IMR-90 (cell line): ENCODE measurements at regions not wholly inside any gene's neighbourhood (a gene's known extent, or its start where the extent isn't known, plus 50 kb on each side); places are given as distances from the start of the nearest gene placed in this dataset.

Experiments used
- ATAC-seq: fragments of 200-7000 bp; cut with Tn5 transposase; 2 replicates; pipeline ENCODE4 v1.9.1; 2020; ENCODE audit warnings: low read depth, mild to moderate bottlenecking, moderate library complexity
- BruUV-seq: library from RNA; stranded (reverse); fragments of 400-500 nt; replicated peaks from 2 replicates; lab custom pipeline; 2021; lab: Mats Ljungman, UMichigan
- CTCF ChIA-PET: fragments of 300-600 bp; formaldehyde crosslinking; extraction: SDS; loops from one replicate; lab custom pipeline; 2021; ENCODE audit warnings: antibody characterized with exemption; lab: Yijun Ruan, JAX
- POLR2A ChIA-PET: fragments of 300-600 bp; sonication (Branson Sonifier 250); formaldehyde crosslinking; loops from one replicate; lab custom pipeline; 2022; ENCODE audit warnings: antibody characterized with exemption; ENCODE audit not compliant: unreplicated experiment; lab: Charles Lee
- DNase-seq: peaks from one replicate; pipeline ENCODE4 v3.0.0; 2013
- H2AFZ ChIP-seq: replicated peaks from 2 replicates; pipeline ENCODE3; 2013; ENCODE audit warnings: low read length, mild to moderate bottlenecking; ENCODE audit not compliant: poor library complexity
- H2AK5ac ChIP-seq: 2 replicates; pipeline ENCODE4 v1.6.1; 2013; ENCODE audit warnings: low read depth, low read length, inconsistent platforms
- H2AK9ac ChIP-seq: replicated peaks from 2 replicates; pipeline ENCODE3; 2013; ENCODE audit warnings: mild to moderate bottlenecking, low read depth, low read length, moderate library complexity; ENCODE audit not compliant: poor library complexity
- H2BK120ac ChIP-seq: 2 replicates; pipeline ENCODE4 v1.6.1; 2013; ENCODE audit warnings: low read depth, low read length, inconsistent platforms
- H2BK15ac ChIP-seq: 3 replicates; pipeline ENCODE4 v1.6.1; 2013; ENCODE audit warnings: low read depth, low read length, inconsistent platforms
- H2BK20ac ChIP-seq: 2 replicates; pipeline ENCODE4 v1.6.1; 2013; ENCODE audit warnings: low read depth, mild to moderate bottlenecking, inconsistent platforms, low read length, moderate library complexity
- H2BK5ac ChIP-seq: 2 replicates; pipeline ENCODE4 v1.6.1; 2013; ENCODE audit warnings: mild to moderate bottlenecking, low read depth, low read length, inconsistent platforms; ENCODE audit not compliant: poor library complexity, severe bottlenecking
- H3K14ac ChIP-seq: replicated peaks from 2 replicates; pipeline ENCODE4 v1.6.1; 2013; ENCODE audit warnings: low read depth, low read length, inconsistent platforms
- H3K18ac ChIP-seq: 2 replicates; pipeline ENCODE4 v1.6.1; 2013; ENCODE audit warnings: low read depth, low read length, control low read depth
- H3K23ac ChIP-seq: 2 replicates; pipeline ENCODE4 v1.6.1; 2013; ENCODE audit warnings: low read depth, low read length, inconsistent platforms
- H3K27ac ChIP-seq: 2 replicates; pipeline ENCODE4 v1.5.1; 2013; ENCODE audit warnings: mild to moderate bottlenecking, control low read depth, low read length; ENCODE audit not compliant: insufficient read depth
- H3K27me3 ChIP-seq: 2 replicates; pipeline ENCODE4 v1.6.1; 2013; ENCODE audit warnings: low read length; ENCODE audit not compliant: control insufficient read depth, insufficient read depth
- H3K36me3 ChIP-seq: 2 replicates; pipeline ENCODE4 v1.6.1; 2013; ENCODE audit warnings: low read length, mixed read lengths; ENCODE audit not compliant: control insufficient read depth, insufficient read depth
- H3K4ac ChIP-seq: 2 replicates; pipeline ENCODE4 v1.6.1; 2013; ENCODE audit warnings: low read depth, low read length, inconsistent platforms
- H3K4me1 ChIP-seq: 2 replicates; pipeline ENCODE4 v1.6.1; 2013; ENCODE audit warnings: low read length, mixed read lengths; ENCODE audit not compliant: control insufficient read depth, insufficient read depth
- H3K4me2 ChIP-seq: 2 replicates; pipeline ENCODE4 v1.6.1; 2013; ENCODE audit warnings: low read depth, mild to moderate bottlenecking, control low read depth, low read length, moderate library complexity
- H3K4me3 ChIP-seq: 2 replicates; pipeline ENCODE4 v1.5.1; 2013; ENCODE audit warnings: low read depth, mild to moderate bottlenecking, control low read depth, low read length, moderate library complexity; ENCODE audit not compliant: insufficient read depth
- H3K56ac ChIP-seq: 2 replicates; pipeline ENCODE4 v1.6.1; 2013; ENCODE audit warnings: low read length, inconsistent platforms; ENCODE audit not compliant: insufficient read depth; ENCODE audit errors: extremely low read depth
- H3K79me1 ChIP-seq, 2 experiments: 2 replicates each; pipeline ENCODE4 v1.6.1; 2013; ENCODE audit warnings: low read length in 2 of 2, inconsistent platforms in 1 of 2, low read depth in 1 of 2
- H3K9ac ChIP-seq: 2 replicates; pipeline ENCODE4 v1.6.1; 2013; ENCODE audit warnings: low read depth, low read length, control low read depth
- H3K9me1 ChIP-seq: 2 replicates; pipeline ENCODE4 v1.6.1; 2013; ENCODE audit warnings: low read length, inconsistent platforms; ENCODE audit not compliant: insufficient read depth
- H3K9me3 ChIP-seq: 2 replicates; pipeline ENCODE4 v1.6.1; 2013; ENCODE audit warnings: low read length; ENCODE audit not compliant: control insufficient read depth, insufficient read depth
- H4K20me1 ChIP-seq: 2 replicates; pipeline ENCODE4 v1.6.1; 2013; ENCODE audit warnings: low read length, inconsistent platforms; ENCODE audit not compliant: insufficient read depth
- H4K5ac ChIP-seq: 2 replicates; pipeline ENCODE4 v1.6.1; 2013; ENCODE audit warnings: mild to moderate bottlenecking, low read depth, low read length, control low read depth
- H4K8ac ChIP-seq, 2 experiments: 2 replicates each; pipeline ENCODE4 v1.6.1; 2013; ENCODE audit warnings: low read depth in 2 of 2, low read length in 2 of 2, control low read depth in 1 of 2, inconsistent platforms in 1 of 2
- H4K91ac ChIP-seq: 2 replicates; pipeline ENCODE4 v1.6.1; 2013; ENCODE audit warnings: low read depth, low read length, inconsistent platforms; ENCODE audit not compliant: insufficient read depth
- BHLHE40 ChIP-seq: fragments of 150-350 bp; IDR thresholded peaks from 2 replicates; pipeline ENCODE4 v1.6.1; 2016; ENCODE audit warnings: mild to moderate bottlenecking, low read depth, low read length
- CEBPB ChIP-seq: IDR thresholded peaks from 2 replicates; pipeline ENCODE4 v1.6.1; 2012; ENCODE audit warnings: low read depth, low read length, improper control_type of control experiment
- CHD1 ChIP-seq: IDR thresholded peaks from 2 replicates; pipeline ENCODE4 v1.6.1; 2012; ENCODE audit warnings: low read depth, low read length, improper control_type of control experiment
- FOS ChIP-seq: fragments of 150-350 bp; IDR thresholded peaks from 2 replicates; pipeline ENCODE4 v1.6.1; 2016; ENCODE audit warnings: low read depth, low read length
- MAFK ChIP-seq: IDR thresholded peaks from 2 replicates; pipeline ENCODE4 v1.6.1; 2012; ENCODE audit warnings: low read depth, low read length, improper control_type of control experiment
- MXI1 ChIP-seq: IDR thresholded peaks from 2 replicates; pipeline ENCODE4 v1.6.1; 2012; ENCODE audit warnings: low read depth, mild to moderate bottlenecking, low read length, moderate library complexity, borderline replicate concordance
- NFE2L2 ChIP-seq: fragments of 150-350 bp; IDR thresholded peaks from 2 replicates; pipeline ENCODE4 v1.6.1; 2016; ENCODE audit warnings: low read depth, mild to moderate bottlenecking, low read length
- POLR2A ChIP-seq: IDR thresholded peaks from 2 replicates; pipeline ENCODE4 v1.6.1; 2012; ENCODE audit warnings: mild to moderate bottlenecking, low read depth, low read length
- RAD21 ChIP-seq: IDR thresholded peaks from 2 replicates; pipeline ENCODE4 v1.6.1; 2012; ENCODE audit warnings: low read length, improper control_type of control experiment
- RCOR1 ChIP-seq: IDR thresholded peaks from 2 replicates; pipeline ENCODE4 v1.6.1; 2012; ENCODE audit warnings: mild to moderate bottlenecking, low read length, improper control_type of control experiment; ENCODE audit not compliant: insufficient replicate concordance
- RFX5 ChIP-seq: IDR thresholded peaks from 2 replicates; pipeline ENCODE4 v1.8.0; 2012; ENCODE audit warnings: low read depth, mild to moderate bottlenecking, low read length, moderate library complexity
- WGBS, 2 experiments: methylation state at CpG; one replicate each; pipeline versions ENCODE4 v1.1.5 to v1.1.7; 2013; ENCODE audit warnings: missing lambda C conversion rate in 2 of 2; ENCODE audit not compliant: insufficient read length in 1 of 2; ENCODE audit errors: extremely low coverage in 2 of 2; 5-methylcytosine and 5-hydroxymethylcytosine counted together
- dilution Hi-C: fragments of 300-500 bp; cut with HindIII; formaldehyde crosslinking; loops from one replicate; pipeline ENCODE4 v1.14.3; 2018; ENCODE audit warnings: low sequenced_read_pairs; ENCODE audit not compliant: unreplicated experiment
- in situ Hi-C: fragments of 300-500 bp; cut with MboI; formaldehyde crosslinking; loops from 3 replicates; pipeline ENCODE4 v1.14.3; 2019; ENCODE audit warnings: low sequenced_read_pairs, inconsistent platforms, mixed read lengths
- intact Hi-C: fragments of 100-400 bp; cut with micrococcal nuclease; formaldehyde crosslinking; loops from 2 replicates; pipeline ENCODE4 v1.10.0; 2022
- TF ChIP-seq, protein P1 (sequence below): fragments of 150-350 bp; IDR thresholded peaks from 2 replicates; pipeline ENCODE4 v1.6.1; 2017; ENCODE audit warnings: mild to moderate bottlenecking, antibody characterized with exemption, low read length, low read depth
- TF ChIP-seq, protein P2 (sequence below): conservative IDR thresholded peaks from 2 replicates; pipeline ENCODE4 v1.5.1; 2012; ENCODE audit warnings: mild to moderate bottlenecking, low read depth, low read length, improper control_type of control experiment

DNA sequence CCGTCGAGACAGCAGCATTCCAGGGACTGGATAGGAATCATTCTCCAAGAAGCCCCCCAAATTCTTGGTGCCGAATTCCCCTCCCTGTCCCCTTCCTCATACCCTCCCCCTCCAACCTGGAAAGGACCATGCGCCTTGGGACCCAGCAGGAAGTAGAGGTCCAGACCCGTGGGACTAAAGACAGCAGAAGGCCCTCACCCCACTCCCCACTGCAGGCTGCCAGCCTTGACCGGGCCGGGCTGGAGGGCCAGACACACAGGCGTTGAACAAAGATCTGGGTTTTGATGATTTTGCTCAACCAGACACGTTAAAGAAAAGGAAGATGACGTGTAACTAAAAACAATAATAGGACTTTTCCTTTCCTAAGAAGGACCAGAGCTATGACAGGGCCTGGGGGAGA, 286.5 kb downstream of the NPHP4 start:
- Histone ChIP-seq H3K14ac (no peak overlapping the region), H2AK5ac (no peak overlapping the region)

More for the DNA sequence above, 286.5 kb downstream of the NPHP4 start:
- Histone ChIP-seq H3K36me3 (no peaks in the 10 kb centered on the region), H4K5ac (no peak overlapping the region), H3K56ac (no peak overlapping the region), H2AFZ (no peak overlapping the region), H4K8ac (no peak overlapping the region), H2AK9ac (no peak overlapping the region), H2BK15ac (no peak overlapping the region), H3K4ac (no peak overlapping the region), H2BK5ac (no peak overlapping the region), H3K27me3 (no peaks in the 10 kb centered on the region), H2BK20ac (no peak overlapping the region), H3K9ac (no peak overlapping the region), H3K4me2 (no peak overlapping the region), H4K91ac (no peak overlapping the region), H3K9me1 (no peaks in the 10 kb centered on the region), H3K9me3 (peaks cover 38% of the 10 kb centered on the region), H3K23ac (no peak overlapping the region), H2BK120ac (no peak overlapping the region), H3K4me3 (no peak overlapping the region), H4K20me1 (no peaks in the 10 kb centered on the region), H3K18ac (no peak overlapping the region), H3K27ac (no peak overlapping the region), H3K4me1 (no peaks in the 10 kb centered on the region), H3K79me1 (no peaks in the 10 kb centered on the region)
- ATAC-seq (no peak), DNase-seq (no peak)
- no CpG with 5 or more reads among the region's 10 CpGs for WGBS, 2 experiments
- POLR2A ChIA-PET = no interaction called here
- CTCF ChIA-PET = no interaction called here
- BruUV-seq = no TSS peak
- TF ChIP-seq POLR2A (no peak), RCOR1 (no peak), NFE2L2 (no peak), BHLHE40 (no peak), FOS (no peak), RAD21 (no peak), RFX5 (no peak), CHD1 (no peak), CEBPB (no peak), MAFK (no peak), MXI1 (no peak)
- TF ChIP-seq, protein P1, sequence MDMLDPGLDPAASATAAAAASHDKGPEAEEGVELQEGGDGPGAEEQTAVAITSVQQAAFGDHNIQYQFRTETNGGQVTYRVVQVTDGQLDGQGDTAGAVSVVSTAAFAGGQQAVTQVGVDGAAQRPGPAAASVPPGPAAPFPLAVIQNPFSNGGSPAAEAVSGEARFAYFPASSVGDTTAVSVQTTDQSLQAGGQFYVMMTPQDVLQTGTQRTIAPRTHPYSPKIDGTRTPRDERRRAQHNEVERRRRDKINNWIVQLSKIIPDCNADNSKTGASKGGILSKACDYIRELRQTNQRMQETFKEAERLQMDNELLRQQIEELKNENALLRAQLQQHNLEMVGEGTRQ = no peak
- TF ChIP-seq, protein P2, sequence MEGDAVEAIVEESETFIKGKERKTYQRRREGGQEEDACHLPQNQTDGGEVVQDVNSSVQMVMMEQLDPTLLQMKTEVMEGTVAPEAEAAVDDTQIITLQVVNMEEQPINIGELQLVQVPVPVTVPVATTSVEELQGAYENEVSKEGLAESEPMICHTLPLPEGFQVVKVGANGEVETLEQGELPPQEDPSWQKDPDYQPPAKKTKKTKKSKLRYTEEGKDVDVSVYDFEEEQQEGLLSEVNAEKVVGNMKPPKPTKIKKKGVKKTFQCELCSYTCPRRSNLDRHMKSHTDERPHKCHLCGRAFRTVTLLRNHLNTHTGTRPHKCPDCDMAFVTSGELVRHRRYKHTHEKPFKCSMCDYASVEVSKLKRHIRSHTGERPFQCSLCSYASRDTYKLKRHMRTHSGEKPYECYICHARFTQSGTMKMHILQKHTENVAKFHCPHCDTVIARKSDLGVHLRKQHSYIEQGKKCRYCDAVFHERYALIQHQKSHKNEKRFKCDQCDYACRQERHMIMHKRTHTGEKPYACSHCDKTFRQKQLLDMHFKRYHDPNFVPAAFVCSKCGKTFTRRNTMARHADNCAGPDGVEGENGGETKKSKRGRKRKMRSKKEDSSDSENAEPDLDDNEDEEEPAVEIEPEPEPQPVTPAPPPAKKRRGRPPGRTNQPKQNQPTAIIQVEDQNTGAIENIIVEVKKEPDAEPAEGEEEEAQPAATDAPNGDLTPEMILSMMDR = no peak
- intact Hi-C loops = no loop called here
- dilution Hi-C loops = no loop called here
- in situ Hi-C loops = no loop called here
